HG03064 (cell line): ENCODE measurements at regions not wholly inside any gene's neighbourhood (a gene's known extent, or its start where the extent isn't known, plus 50 kb on each side); places are given as distances from the start of the nearest gene placed in this dataset.
"Not testable (repeated sequence)": the region's sequence is repeated elsewhere in the genome, so short reads cannot be mapped to it uniquely, and the experiment has no call there.

ENCODE experiments used
- ATAC-seq: cut with Tn5 transposase; IDR thresholded peaks from one replicate; pipeline ENCODE4 v1.9.1; 2021; ENCODE audit warnings: low read depth; ENCODE audit not compliant: unreplicated experiment

- ATAC-seq: no peak
Observed at GRCh38 chr1:95655321-95656020, 421.5 kb downstream of the RWDD3 start.

- ATAC-seq: no peak
Observed at GRCh38 chr1:95657248-95657647, 423.2 kb downstream of the RWDD3 start.

GRCh38 chr1:95659166-95659565, 425.2 kb downstream of the RWDD3 start:
- no peak for ATAC-seq

GRCh38 chr1:95659588-95659987, 425.6 kb downstream of the RWDD3 start:
- ATAC-seq: no peak

GRCh38 chr1:95660736-95661135, 426.7 kb downstream of the RWDD3 start:
- no peak for ATAC-seq

GRCh38 chr1:95663530-95663929, 429.5 kb downstream of the RWDD3 start:
- not testable (repeated sequence) for ATAC-seq

GRCh38 chr1:95668165-95668564, 434.2 kb downstream of the RWDD3 start:
- no peak for ATAC-seq

GRCh38 chr1:95669638-95670037, 435.6 kb downstream of the RWDD3 start:
- not testable (repeated sequence) for ATAC-seq

GRCh38 chr1:95671098-95671497, 437.1 kb downstream of the RWDD3 start:
- no peak for ATAC-seq

GRCh38 chr1:95679262-95679661, 445.3 kb downstream of the RWDD3 start:
- no peak for ATAC-seq

GRCh38 chr1:95685081-95685480, 451.1 kb downstream of the RWDD3 start:
- no peak for ATAC-seq

- no peak for ATAC-seq
Observed at GRCh38 chr1:95686217-95686616, 452.2 kb downstream of the RWDD3 start.

- no peak for ATAC-seq
Observed at GRCh38 chr1:95699149-95699953, 465.3 kb downstream of the RWDD3 start.

- no peak for ATAC-seq
Observed at GRCh38 chr1:95701450-95702173, 467.6 kb downstream of the RWDD3 start.

GRCh38 chr1:95703046-95703445, 469.0 kb downstream of the RWDD3 start:
- ATAC-seq: no peak

- no peak for ATAC-seq
Observed at GRCh38 chr1:95716097-95716496, 482.1 kb downstream of the RWDD3 start.

- ATAC-seq: no peak
Observed at GRCh38 chr1:95716550-95716949, 482.5 kb downstream of the RWDD3 start.

GRCh38 chr1:95723346-95723745, 489.3 kb downstream of the RWDD3 start:
- no peak for ATAC-seq

GRCh38 chr1:95728841-95729240, 494.8 kb downstream of the RWDD3 start:
- ATAC-seq: no peak

GRCh38 chr1:95730986-95731385, 497.0 kb downstream of the RWDD3 start:
- no peak for ATAC-seq

GRCh38 chr1:95731466-95731865, 497.5 kb downstream of the RWDD3 start:
- no peak for ATAC-seq
